HG02943 (cell line): ENCODE measurements at regions not wholly inside any gene's neighbourhood (a gene's known extent, or its start where the extent isn't known, plus 50 kb on each side); places are given as distances from the start of the nearest gene placed in this dataset.
"Not testable (repeated sequence)": the region's sequence is repeated elsewhere in the genome, so short reads cannot be mapped to it uniquely, and the experiment has no call there.

Source experiments
- ATAC-seq: cut with Tn5 transposase; IDR thresholded peaks from one replicate; pipeline ENCODE4 v1.9.1; 2021; ENCODE audit warnings: mild to moderate bottlenecking, low read depth, moderate library complexity; ENCODE audit not compliant: unreplicated experiment

DNA sequence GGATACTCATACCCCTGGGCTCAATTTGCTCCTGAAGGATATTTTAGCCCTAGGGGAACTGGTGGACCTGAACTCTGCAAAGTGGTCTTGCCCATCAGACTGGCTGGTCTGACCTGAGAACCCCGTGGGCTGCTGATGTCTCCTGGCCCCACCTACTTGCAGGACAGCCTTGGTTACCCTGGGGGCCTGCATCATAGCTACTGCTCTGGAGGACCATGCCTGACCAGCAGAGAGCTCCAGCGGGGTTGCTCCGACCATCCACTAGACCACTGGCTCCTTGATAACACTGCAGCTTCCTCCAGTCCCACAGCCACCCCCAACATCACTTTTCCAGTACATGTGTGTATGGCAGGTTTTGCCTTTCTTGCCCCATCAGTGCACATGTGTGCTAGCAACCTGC lies 331.6 kb upstream of the BRINP3 start:
- ATAC-seq: no peak

DNA sequence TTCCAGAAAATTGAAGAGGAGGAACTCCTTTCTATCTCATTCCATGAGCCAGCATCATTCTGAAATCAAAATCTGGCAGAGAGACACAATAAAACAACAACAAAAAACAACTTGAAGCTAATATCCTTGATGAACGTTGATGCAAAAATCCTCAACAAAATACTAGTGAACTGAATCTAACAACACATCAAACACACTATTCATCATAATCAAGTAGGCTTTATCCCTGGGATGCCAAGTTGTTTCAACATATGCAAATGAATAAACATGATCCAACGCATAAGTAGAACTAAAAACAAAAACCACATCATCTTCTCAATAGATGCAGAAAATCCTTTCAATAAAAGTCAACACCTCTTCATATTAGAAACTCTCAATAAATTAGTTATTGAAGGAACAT lies 335.3 kb upstream of the BRINP3 start:
- ATAC-seq: no peak

DNA sequence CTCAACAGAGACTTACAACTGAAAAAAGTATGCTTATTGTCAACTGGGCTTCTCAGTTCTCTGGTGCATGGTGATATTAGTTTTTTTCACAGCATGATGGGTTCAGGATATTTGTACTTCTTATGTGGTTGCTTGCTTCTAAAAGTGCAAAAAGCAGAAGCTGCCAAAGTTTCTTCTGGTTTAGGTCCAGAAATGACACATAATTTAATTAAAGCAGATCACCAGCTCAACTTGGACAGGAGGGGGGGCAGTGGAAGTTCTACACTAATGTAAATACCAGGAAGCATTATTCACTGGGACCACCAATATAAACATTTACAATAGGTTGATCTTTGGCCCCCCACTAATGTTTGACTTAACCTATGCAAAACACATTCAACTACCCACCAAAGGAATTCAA lies 354.8 kb upstream of the BRINP3 start:
- ATAC-seq: no peak

DNA sequence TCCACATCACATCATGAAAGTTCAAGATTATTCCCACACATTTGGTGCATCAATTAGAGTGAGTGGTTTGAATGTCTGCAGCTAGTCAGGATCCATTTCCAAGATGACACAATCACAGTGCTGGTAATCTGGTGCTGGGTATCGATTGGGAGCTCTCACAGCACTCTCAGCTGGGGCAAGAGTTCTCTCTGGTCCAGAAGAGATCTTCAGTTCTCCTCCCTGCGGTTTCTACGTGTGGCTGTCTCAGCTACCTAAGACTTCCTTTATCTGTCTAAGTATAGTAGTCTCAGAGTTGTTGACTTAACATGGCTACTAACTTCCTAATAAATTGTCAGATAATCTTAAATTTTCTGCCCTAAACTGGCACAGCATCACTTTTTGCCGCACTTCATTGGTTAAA lies 358.0 kb upstream of the BRINP3 start:
- ATAC-seq: no peak

DNA sequence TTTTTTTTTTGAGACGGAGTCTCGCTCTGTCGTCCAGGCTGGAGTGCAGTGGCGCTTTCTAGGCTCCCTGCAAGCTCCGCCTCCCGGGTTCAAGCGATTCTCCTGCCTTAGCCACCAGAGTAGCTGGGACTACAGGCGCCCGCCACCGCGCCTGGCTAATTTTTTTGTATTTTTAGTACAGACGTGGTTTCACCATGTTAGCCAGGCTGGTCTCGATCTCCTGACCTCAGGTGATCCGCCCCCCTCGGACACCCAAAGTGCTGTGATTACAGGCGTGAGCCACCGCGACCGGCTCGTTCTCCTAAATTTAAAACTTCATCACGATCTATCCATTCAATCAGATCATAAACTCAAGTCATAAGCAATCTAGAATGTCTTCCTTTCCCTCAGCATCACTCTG lies 359.5 kb upstream of the BRINP3 start:
- ATAC-seq: not testable (repeated sequence)

DNA sequence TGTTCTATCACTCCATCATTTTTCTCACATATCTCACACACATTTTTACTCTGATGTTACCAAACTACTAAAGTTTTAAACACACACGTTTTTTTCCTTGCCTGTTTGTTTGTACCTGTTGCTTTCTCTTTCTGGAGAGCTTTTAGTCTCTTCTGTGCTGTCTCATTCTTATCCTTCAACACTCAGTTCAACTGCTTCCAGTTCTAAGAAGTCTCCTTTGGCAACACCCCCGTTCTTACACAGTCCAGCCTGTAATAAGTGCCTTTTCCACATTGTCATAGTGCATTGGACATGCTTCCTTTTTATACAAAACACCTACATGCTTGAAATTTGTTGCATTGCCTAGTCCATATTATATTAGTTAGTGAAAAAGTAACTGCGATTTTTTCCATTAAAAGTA lies 360.2 kb upstream of the BRINP3 start:
- ATAC-seq: no peak

DNA sequence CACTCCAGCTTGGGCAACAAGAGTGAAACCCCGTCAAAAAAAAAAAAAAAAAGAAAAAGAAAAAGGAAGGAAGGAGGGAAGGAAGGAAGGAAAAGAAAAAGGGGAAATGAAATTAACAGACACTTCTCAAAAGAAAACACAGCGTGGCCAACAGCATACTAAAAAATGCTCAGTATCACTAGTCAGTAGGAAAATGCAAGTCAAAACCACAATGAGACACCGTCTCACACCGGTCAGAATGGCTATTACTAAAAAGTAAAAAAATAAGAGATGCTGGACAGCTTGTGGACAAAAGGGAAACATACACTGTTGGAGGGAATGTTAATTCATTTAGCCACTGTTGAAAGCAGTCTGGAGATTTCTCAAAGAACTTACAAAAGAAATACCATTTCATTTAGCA lies 369.5 kb upstream of the BRINP3 start:
- no peak for ATAC-seq

DNA sequence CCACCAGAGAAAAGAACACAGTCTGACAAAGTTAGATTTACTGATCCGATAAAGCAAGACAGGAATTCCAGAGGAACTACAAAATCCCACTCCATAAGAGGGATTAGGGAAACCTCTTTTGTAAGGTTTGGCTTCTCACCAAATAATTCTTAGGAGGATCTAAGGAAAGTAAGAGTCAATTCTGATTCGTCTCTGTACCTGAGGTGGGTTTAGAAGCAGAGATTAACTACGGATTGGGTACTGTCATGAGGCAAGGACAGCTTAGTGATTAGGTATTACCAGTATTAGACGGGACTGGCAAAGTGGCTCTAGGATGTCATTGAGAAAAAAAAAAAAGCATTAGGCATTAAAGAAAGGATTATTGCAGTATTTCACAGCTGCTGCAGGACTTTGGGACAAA lies 371.7 kb upstream of the BRINP3 start:
- no peak for ATAC-seq

DNA sequence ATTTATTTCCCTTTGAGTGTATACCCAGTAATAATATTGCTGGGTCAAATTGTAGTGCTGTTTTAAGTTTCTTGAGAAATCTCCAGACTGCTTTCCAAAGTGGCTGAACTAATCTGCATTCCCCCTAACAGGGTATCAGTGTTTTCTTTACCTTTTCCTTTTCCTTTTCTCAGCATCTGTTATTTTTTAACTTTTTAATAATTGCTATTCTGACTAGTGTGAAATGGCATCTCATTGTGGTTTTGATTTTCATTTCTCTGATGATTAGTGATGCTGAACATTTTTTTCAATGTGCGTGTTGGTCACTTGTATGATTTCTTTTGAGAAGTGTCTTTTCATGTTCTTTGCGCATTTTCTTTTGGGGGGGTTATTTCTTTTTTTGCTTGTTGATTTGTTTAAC lies 374.9 kb upstream of the BRINP3 start:
- no peak for ATAC-seq

DNA sequence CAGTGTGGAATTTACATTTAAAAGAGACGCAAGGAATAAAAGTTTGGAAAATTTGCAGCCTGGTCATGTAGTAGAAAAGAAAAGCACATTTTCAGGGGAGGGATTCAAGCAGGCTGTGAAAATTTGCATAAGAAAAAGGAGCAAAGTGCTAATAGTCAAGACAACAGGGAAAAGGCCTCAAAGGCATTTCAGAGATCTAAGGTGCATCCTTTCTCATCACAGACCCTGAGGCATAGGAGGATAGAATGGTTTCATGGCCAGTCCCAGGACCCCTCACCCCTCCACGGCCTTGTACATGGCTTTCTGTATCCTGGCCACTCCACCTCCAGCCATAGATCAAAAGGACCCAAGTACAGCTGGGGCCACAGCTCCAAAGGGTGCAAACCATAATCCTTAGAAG lies 380.5 kb upstream of the BRINP3 start:
- no peak for ATAC-seq

DNA sequence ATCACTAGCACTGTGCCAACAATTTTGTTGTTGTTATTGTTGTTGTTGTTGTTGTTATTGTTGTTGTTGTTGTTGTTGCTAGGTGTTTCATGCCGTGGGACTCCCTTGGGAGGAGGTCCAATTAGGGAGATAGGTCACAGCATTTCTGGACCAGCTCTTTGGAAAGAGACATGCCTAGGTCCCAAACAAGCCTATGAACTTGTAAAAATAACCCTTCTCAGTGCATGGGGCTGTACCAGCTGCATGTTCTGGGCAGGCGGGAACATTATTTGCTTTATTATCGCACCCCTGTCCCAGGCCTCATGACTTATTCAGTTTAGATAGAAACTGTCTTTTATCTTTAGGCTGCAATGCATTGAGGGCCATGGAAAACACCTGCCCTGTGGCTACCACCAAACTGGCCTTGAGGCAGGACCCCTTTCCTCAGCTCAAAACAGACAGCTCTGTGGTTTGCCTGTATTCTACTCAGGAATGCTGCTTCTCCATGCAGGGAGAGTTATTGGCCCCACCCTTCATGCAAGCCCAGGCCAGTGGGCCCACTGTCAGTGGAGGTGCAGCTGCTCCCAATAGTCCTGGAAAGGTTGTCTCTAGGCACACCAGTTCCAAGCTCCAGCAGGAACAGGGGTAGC lies 386.5 kb upstream of the BRINP3 start:
- no peak for ATAC-seq

DNA sequence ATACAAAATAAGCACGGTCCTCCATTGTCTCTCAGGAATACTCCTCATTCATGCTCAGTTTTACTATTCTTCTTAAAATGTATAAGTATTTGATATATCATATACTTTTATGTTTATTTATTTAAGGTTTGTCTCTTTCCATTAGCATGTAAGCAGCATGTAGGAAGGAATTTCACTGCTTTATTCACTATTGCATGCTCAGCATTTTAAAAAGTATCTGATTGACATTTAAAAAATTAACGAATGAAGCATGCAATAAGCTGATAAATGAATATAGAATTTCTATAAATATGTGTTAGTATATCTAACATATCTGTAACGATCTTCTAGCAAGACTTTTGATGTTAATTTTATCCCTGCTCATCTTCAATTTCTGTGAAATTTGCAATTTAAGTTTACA lies 402.7 kb upstream of the BRINP3 start:
- no peak for ATAC-seq

DNA sequence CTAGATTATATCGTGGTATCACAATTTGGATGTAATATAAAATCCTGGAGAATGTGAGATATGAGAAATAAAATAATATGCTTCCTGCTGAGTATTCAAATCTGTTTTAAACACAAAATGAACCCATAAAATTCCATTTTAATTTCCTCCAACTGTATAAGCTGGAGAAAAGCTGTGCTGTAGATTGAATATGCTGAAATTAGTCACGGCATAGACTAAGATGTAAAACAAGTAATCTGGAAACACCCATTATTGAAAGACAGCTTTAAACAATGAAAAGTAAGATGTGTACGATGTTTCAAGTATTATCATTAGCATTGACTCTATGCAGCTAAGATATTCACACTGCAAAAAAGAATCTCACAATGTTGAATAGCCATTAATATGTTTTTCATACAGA lies 403.4 kb upstream of the BRINP3 start:
- no peak for ATAC-seq

DNA sequence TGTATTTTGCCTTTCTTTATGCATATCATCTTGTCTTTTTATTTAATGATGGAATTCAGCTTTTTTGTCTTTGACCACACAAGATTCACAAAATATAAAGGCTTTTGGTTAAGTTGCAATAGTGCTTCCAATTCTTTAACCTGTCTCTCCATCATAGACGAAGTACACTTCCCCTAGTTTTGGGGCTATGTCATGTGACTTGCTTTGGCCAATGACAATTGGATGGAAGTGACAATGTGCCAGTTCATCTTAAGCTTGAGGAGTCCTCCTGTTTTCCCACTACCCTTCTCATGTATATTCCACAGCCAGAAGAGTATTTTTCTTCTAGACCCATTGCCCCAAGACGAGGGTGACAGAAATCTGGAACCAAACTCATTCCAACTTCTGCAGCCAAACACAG lies 419.6 kb upstream of the BRINP3 start:
- ATAC-seq: no peak

DNA sequence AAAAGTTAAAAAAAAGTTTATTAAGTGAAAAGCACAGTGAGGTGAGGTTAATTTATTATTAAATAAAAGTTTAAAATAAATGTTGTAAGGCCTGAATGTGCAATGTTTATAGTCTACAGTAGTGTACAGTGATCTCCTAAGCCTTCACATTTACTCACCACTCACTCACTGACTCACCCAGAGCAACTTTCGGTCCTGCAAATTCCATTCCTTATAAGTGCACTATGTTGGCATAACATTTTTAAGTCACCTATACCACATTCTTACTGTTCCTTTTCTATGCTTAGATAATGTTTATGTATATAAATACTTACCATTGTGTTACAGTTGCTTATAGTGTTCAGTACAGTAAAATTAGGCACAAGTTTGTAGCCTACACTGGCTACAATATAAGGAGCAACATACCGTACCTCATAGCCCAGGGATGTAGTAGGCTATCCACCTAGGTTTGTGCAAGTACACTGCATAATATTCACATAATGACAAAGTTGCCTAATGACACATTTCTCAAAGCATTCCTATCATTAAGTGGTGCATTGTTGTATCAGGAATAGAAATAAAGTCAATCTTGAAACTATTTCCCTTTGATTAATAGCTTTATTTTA lies 426.5 kb upstream of the BRINP3 start:
- no peak for ATAC-seq

DNA sequence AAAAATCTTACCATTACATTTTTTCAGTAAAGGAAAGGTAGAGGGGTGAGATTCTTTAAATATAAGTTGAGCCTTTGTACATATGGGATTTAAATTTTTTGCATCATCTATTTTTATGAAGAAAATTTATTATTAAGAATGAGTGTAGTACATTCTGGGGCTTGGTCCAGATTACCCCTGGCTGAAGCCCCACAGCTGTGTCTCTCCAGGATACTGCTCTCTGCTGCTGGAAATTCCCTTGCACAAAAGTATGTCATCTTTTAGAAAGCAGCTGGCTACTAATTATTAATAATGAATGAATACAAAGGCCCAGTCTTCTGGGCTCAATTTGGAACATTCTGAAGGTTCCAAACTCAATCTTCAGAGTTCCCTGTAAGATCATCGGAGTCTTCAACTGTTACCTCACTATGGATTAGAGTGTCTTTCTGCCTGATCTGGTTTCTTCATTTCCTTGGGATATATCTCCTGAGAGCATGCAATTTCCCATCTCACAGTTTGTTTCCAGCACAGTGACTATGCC lies 428.6 kb upstream of the BRINP3 start:
- ATAC-seq: no peak

DNA sequence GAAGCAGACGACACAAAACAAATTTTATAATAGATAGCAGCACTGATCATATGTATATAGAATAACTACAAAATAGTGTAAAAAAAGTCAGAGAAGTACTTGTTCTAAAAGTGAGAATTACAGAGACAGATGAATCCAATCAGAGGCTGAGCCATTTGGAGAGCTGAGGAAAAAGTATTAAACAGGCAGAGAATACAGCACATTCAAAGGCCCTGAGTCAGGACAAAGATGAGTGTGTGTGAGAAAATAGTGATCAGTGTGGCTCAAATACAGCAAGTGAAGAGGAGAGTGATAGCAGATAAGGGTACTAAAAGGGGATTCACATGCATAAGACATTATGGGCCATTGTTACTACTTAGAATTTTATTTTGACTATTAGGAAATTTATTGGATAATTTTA lies 430.6 kb upstream of the BRINP3 start:
- no peak for ATAC-seq

DNA sequence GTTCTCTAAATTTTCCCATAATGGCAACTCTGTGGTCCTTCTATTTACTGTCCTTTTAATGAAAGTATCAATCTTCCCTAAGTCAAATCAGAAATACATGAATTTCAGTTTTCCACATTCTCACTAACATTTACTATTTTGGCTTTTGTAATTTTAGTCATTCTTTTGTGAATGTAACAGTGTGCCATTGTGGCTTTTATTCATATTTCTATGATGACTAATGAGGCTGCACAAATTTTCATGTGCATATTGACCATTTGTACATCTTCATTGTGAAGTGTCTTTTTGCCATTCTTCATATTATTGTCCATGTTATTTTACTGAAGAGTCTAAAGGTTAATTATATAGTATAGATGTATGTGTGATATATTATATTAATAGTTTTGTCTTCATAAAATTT lies 431.0 kb upstream of the BRINP3 start:
- no peak for ATAC-seq

DNA sequence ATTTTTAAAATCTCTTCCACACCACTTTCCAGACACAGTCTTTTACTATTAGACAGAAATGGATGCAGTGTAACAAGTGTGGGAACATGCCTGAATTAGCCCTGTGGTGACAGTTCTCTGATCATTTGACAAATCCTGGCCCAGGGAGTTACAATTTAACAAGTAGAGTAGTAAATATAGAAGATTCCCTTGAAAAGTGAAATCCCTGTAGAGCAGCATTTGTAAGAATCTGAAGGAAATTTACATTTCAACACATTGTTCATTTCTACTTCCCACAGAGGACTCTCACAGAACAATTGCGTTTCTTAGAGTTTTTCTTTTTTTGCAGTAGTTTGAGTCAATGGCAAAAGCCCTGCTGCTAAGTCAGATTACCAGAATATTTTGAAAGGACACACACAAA lies 458.3 kb upstream of the BRINP3 start:
- no peak for ATAC-seq

DNA sequence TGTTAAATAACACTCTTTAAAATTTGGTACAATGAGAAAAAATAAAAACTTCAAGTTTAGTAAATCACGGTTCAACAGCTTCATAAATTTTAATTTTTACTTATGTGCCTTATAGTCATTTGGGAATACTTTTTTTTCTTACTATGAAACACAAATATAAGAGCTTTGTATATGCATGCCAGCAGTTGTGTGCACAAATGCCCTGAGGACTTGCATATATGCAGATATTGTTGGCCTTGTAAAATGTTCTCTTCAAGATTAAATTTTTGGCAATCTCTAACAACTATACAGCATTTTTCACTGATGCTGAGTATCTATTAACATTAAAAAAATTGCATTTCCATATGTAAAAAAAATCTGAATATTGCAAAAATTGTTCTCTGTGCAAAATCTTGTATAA lies 458.7 kb upstream of the BRINP3 start:
- no peak for ATAC-seq

DNA sequence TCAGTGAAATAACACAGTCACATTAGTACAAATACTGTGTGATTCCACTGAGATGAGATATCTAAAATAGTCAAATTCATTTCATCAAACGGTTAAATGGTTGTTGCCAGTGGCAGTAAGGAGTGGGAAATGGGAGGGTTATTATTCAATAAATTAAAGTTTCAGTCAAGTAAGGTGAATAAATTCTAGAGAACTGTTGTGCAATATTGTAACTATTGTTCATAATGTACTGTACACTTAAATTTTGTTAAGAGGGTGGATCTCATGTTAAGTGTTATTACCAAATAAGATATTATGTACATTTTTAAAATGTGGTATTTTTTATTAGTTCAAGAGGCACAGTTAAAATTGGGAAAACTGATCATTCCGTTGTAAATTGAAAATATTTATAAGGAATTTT lies 463.3 kb upstream of the BRINP3 start:
- no peak for ATAC-seq

DNA sequence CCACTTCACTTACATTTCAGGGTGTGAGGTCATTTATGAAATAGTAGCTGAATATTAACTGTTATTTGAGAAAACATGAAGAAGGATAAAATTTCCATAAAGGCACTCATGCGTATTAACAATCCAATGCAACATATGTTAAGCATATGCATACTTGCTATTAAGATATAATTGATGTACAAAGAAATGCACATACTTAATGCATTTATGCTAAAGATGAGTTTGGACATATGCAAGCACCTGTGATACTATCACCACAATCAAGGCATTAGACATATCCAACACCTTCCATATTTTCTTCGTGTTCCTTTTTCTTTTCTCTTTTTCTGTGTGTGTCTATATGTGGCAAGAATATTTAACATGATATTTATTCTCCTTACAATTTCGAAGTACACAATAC lies 464.8 kb upstream of the BRINP3 start:
- no peak for ATAC-seq

DNA sequence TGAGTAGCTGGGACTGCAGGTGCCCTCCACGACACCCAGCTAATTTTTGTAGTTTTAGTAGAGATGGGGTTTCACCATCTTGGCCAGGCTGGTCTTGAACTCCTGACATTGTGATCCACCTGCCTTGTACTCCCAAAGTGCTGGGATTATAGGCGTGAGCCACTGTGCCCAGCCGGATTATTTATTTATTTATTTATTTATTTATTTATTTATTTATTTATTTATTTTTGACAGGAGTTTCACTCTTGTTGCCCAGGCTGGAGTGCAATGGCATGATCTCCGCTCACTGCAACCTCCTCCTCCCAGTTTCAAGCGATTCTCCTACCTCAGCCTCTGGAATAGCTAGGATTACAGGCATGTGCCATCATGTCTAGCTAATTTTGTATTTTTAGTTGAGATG lies 466.1 kb upstream of the BRINP3 start:
- not testable (repeated sequence) for ATAC-seq
